K562 (cell line): ENCODE measurements at regions not wholly inside any gene's neighbourhood (a gene's known extent, or its start where the extent isn't known, plus 50 kb on each side); places are given as distances from the start of the nearest gene placed in this dataset.

Source experiments
- ATAC-seq: fragments of 200-7000 bp; cut with Tn5 transposase; 3 replicates; pipeline ENCODE4 v1.9.1; 2020; ENCODE audit warnings: moderate library complexity
- BruUV-seq: library from RNA; stranded (reverse); fragments of 400-500 nt; replicated peaks from 2 replicates; lab custom pipeline; 2021; lab: Mats Ljungman, UMichigan
- CTCF ChIA-PET: fragments of 300-600 bp; formaldehyde crosslinking; extraction: SDS; loops from one replicate; lab custom pipeline; 2021; ENCODE audit warnings: low intra/inter-chr PET ratio; lab: Yijun Ruan, JAX
- POLR2A ChIA-PET: fragments of 300-600, 350-650 bp; sonication (Branson Sonifier 250); formaldehyde crosslinking; extraction: SDS; loops from one replicate; lab custom pipeline; 2021; ENCODE audit warnings: antibody characterized with exemption, inconsistent platforms; lab: Yijun Ruan, JAX
- DNase-seq, 4 experiments: peaks; one replicate each; pipeline versions ENCODE4 v3.0.0 to v3.0.0-alpha.2; 2011 to 2018; ENCODE audit warnings: low spot score in 3 of 4, mixed read lengths in 3 of 4; ENCODE audit errors: extremely low read depth in 1 of 4
- FAIRE-seq: peaks from 2 replicates; lab custom pipeline; 2011; peaks lifted over from hg19 to GRCh38; lab: Jason Lieb, UNC
- H2AFZ ChIP-seq: 2 replicates; pipeline ENCODE4 v1.6.0; 2011; ENCODE audit warnings: low read depth, low read length, control low read depth, inconsistent platforms
- H3K27ac ChIP-seq: fragments of 200-600 bp; 3 replicates; pipeline ENCODE4 v1.8.0; 2011; ENCODE audit warnings: low read depth, mild to moderate bottlenecking, control low read depth, inconsistent platforms, low read length, moderate library complexity, mixed read lengths; ENCODE audit errors: extremely low read depth
- H3K27me3 ChIP-seq, 2 experiments: fragments of 300-600 bp in 1 of 2; 2 replicates in 1 of 2; 3 replicates in 1 of 2; pipeline versions ENCODE4 v1.6.0 to v1.8.0; 2011; ENCODE audit warnings: inconsistent platforms in 2 of 2, low read length in 2 of 2, mild to moderate bottlenecking in 1 of 2, mixed read lengths in 1 of 2, moderate library complexity in 1 of 2; ENCODE audit not compliant: control insufficient read depth in 2 of 2, insufficient read depth in 2 of 2
- H3K36me3 ChIP-seq: fragments of 300-600 bp; 3 replicates; pipeline ENCODE4 v1.8.0; 2011; ENCODE audit warnings: mild to moderate bottlenecking, low read length, inconsistent platforms; ENCODE audit not compliant: control insufficient read depth, insufficient read depth
- H3K4me1 ChIP-seq, 2 experiments: fragments of 200-600 bp in 1 of 2; replicated peaks in 1 of 2; 2 replicates in 1 of 2; 3 replicates in 1 of 2; pipeline versions ENCODE4 v1.5.1 to v1.8.0; 2011; ENCODE audit warnings: inconsistent platforms in 2 of 2, low read length in 2 of 2, mild to moderate bottlenecking in 1 of 2, mixed read lengths in 1 of 2, moderate library complexity in 1 of 2; ENCODE audit not compliant: control insufficient read depth in 2 of 2, insufficient read depth in 2 of 2
- H3K4me2 ChIP-seq: 2 replicates; pipeline ENCODE4 v1.6.1; 2011; ENCODE audit warnings: low read length, control low read depth, inconsistent platforms, mixed read lengths; ENCODE audit not compliant: insufficient read depth
- H3K4me3 ChIP-seq: fragments of 200-600 bp; sonication (generic), shearing (Covaris generic); 2 replicates; pipeline ENCODE4 v1.5.1; 2016; ENCODE audit warnings: control low read depth, inconsistent platforms
- H3K79me2 ChIP-seq: fragments of 200-600 bp; 3 replicates; pipeline ENCODE4 v1.8.0; 2011; ENCODE audit warnings: low read length, inconsistent platforms; ENCODE audit not compliant: control insufficient read depth, insufficient read depth
- H3K9ac ChIP-seq, 2 experiments: 2 replicates each; pipeline versions ENCODE4 v1.6.0 to v1.6.1; 2011; ENCODE audit warnings: low read depth in 2 of 2, low read length in 2 of 2, control low read depth in 1 of 2, inconsistent platforms in 1 of 2, mild to moderate bottlenecking in 1 of 2, mixed read lengths in 1 of 2; ENCODE audit not compliant: insufficient read depth in 1 of 2
- H3K9me1 ChIP-seq: one replicate; pipeline ENCODE4 v1.6.0; 2011; ENCODE audit warnings: inconsistent platforms, mild to moderate bottlenecking, low read length, moderate library complexity; ENCODE audit not compliant: control insufficient read depth, insufficient read depth
- H3K9me3 ChIP-seq: replicated peaks from 2 replicates; pipeline ENCODE4 v1.5.1; 2011; ENCODE audit warnings: low read depth, low read length, inconsistent platforms; ENCODE audit not compliant: control insufficient read depth, insufficient read depth
- H4K20me1 ChIP-seq: replicated peaks from 2 replicates; pipeline ENCODE4 v1.6.1; 2011; ENCODE audit warnings: low read length, inconsistent platforms, mixed read lengths; ENCODE audit not compliant: control insufficient read depth, insufficient read depth
- BRD9 ChIP-seq: fragments of 450-650 bp; IDR thresholded peaks from 2 replicates; pipeline ENCODE4 v1.6.1; 2018; ENCODE audit warnings: low read depth; ENCODE audit not compliant: partially characterized antibody
- GABPB2 ChIP-seq: fragments of 250-450 bp; sonication (Bioruptor Pico); conservative IDR thresholded peaks from 2 replicates; pipeline ENCODE4 v1.5.1; 2021; ENCODE audit warnings: mild to moderate bottlenecking
- GTF2F1 ChIP-seq: IDR thresholded peaks from 2 replicates; pipeline ENCODE4 v1.6.1; 2011; ENCODE audit warnings: low read depth, low read length, improper control_type of control experiment
- HDAC1 ChIP-seq, 2 experiments: fragments of 450-650 bp; IDR thresholded peaks; 2 replicates each; pipeline ENCODE4 v1.6.1; 2016 to 2017; ENCODE audit warnings: inconsistent platforms in 1 of 2, mild to moderate bottlenecking in 1 of 2, moderate library complexity in 1 of 2
- HNRNPK ChIP-seq: fragments of 200-400 bp; formaldehyde crosslinking; IDR thresholded peaks from one replicate; pipeline ENCODE4 v1.6.1; 2018; ENCODE audit warnings: mild to moderate bottlenecking, low read depth, low read length; ENCODE audit not compliant: poor library complexity, severe bottlenecking
- MED1 ChIP-seq: sonication (generic); formaldehyde crosslinking; IDR thresholded peaks from 2 replicates; pipeline ENCODE4 v1.8.1; 2023; ENCODE audit warnings: missing genetic modification reagents, borderline replicate concordance
- NELFE ChIP-seq: IDR thresholded peaks from 2 replicates; pipeline ENCODE4 v1.6.1; 2011; ENCODE audit warnings: mild to moderate bottlenecking; ENCODE audit not compliant: insufficient read depth, insufficient read length
- POLR2B ChIP-seq: fragments of 450-650 bp; IDR thresholded peaks from 2 replicates; pipeline ENCODE4 v1.6.1; 2018; ENCODE audit warnings: low read depth; ENCODE audit not compliant: partially characterized antibody
- POLR3A ChIP-seq: IDR thresholded peaks from 2 replicates; pipeline ENCODE4 v1.6.1; 2011; ENCODE audit warnings: borderline replicate concordance, mild to moderate bottlenecking, moderate library complexity; ENCODE audit not compliant: insufficient read length, insufficient read depth; ENCODE audit errors: extremely low read depth
- SNIP1 ChIP-seq: fragments of 450-650 bp; IDR thresholded peaks from 2 replicates; pipeline ENCODE4 v1.7.1; 2017; ENCODE audit warnings: low read depth, mild to moderate bottlenecking
- TBP ChIP-seq: optimal IDR thresholded peaks from 2 replicates; pipeline ENCODE3; 2011; ENCODE audit warnings: low read depth, low read length, improper control_type of control experiment
- U2AF1 ChIP-seq: fragments of 200-400 bp; formaldehyde crosslinking; optimal IDR thresholded peaks from 2 replicates; pipeline ENCODE3; 2017; ENCODE audit warnings: mild to moderate bottlenecking, low read depth, low read length, moderate library complexity
- WGBS: fragments of 100-300 bp; shearing (Covaris generic); methylation state at CpG from one replicate; pipeline ENCODE4 v1.1.6; 2016; ENCODE audit warnings: low coverage, mixed read lengths; ENCODE audit not compliant: insufficient coverage; ENCODE audit errors: missing lambda C conversion rate; 5-methylcytosine and 5-hydroxymethylcytosine counted together
- in situ Hi-C: fragments of 300-500 bp; cut with MboI; formaldehyde crosslinking; loops from 4 replicates; pipeline ENCODE4 v1.15.0; 2018; ENCODE audit warnings: inconsistent platforms, mixed read lengths
- intact Hi-C: fragments of 100-400 bp; cut with micrococcal nuclease; formaldehyde crosslinking; loops from 2 replicates; pipeline ENCODE4 v1.14.2; 2022
- TF ChIP-seq, protein P1 (sequence below): fragments of 200-800 bp; sonication (Bioruptor generic); IDR thresholded peaks from 2 replicates; pipeline ENCODE4 v1.6.1; 2017; ENCODE audit warnings: missing genetic modification characterization, missing compliant biosample characterization
- TF ChIP-seq, protein P2 (sequence below): fragments of 450-650 bp; IDR thresholded peaks from 2 replicates; pipeline ENCODE4 v1.7.1; 2018; ENCODE audit warnings: mild to moderate bottlenecking, low read depth; ENCODE audit not compliant: partially characterized antibody
- TF ChIP-seq, protein P3 (sequence below): fragments of 250-450 bp; sonication (Bioruptor Pico); IDR thresholded peaks from 2 replicates; pipeline ENCODE4 v1.8.0; 2022; ENCODE audit warnings: inconsistent platforms
- TF ChIP-seq, protein P4 (sequence below): fragments of 450-650 bp; IDR thresholded peaks from 2 replicates; pipeline ENCODE4 v1.6.1; 2017; ENCODE audit warnings: mild to moderate bottlenecking, moderate library complexity

DNA sequence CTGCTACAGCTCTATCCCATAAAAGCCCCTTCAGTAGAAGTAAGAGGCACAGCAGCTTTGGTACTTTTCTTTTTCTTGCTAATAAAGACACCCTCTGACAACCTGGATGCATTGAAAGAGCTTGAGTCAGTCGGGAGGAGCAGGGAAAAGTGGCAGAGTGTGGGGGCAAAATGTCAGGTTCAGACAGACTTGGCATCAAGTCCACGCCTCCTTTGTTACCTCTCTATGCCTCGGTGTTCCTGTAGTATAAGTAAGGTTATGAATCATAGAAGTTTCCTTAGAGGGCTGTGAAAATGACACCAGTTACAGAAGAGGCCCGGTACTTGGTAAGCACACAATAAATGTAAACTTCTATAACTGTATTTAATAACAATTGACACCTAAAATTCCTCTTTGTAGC lies 133.9 kb downstream of the ESM1 start:
- POLR2A ChIA-PET = no interaction called here
- TF ChIP-seq, protein P1, sequence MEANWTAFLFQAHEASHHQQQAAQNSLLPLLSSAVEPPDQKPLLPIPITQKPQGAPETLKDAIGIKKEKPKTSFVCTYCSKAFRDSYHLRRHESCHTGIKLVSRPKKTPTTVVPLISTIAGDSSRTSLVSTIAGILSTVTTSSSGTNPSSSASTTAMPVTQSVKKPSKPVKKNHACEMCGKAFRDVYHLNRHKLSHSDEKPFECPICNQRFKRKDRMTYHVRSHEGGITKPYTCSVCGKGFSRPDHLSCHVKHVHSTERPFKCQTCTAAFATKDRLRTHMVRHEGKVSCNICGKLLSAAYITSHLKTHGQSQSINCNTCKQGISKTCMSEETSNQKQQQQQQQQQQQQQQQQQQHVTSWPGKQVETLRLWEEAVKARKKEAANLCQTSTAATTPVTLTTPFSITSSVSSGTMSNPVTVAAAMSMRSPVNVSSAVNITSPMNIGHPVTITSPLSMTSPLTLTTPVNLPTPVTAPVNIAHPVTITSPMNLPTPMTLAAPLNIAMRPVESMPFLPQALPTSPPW (CRISPR knock-in tag) = no peak
- TF ChIP-seq, protein P2, sequence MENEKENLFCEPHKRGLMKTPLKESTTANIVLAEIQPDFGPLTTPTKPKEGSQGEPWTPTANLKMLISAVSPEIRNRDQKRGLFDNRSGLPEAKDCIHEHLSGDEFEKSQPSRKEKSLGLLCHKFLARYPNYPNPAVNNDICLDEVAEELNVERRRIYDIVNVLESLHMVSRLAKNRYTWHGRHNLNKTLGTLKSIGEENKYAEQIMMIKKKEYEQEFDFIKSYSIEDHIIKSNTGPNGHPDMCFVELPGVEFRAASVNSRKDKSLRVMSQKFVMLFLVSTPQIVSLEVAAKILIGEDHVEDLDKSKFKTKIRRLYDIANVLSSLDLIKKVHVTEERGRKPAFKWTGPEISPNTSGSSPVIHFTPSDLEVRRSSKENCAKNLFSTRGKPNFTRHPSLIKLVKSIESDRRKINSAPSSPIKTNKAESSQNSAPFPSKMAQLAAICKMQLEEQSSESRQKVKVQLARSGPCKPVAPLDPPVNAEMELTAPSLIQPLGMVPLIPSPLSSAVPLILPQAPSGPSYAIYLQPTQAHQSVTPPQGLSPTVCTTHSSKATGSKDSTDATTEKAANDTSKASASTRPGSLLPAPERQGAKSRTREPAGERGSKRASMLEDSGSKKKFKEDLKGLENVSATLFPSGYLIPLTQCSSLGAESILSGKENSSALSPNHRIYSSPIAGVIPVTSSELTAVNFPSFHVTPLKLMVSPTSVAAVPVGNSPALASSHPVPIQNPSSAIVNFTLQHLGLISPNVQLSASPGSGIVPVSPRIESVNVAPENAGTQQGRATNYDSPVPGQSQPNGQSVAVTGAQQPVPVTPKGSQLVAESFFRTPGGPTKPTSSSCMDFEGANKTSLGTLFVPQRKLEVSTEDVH = no peak
- TF ChIP-seq, protein P3, sequence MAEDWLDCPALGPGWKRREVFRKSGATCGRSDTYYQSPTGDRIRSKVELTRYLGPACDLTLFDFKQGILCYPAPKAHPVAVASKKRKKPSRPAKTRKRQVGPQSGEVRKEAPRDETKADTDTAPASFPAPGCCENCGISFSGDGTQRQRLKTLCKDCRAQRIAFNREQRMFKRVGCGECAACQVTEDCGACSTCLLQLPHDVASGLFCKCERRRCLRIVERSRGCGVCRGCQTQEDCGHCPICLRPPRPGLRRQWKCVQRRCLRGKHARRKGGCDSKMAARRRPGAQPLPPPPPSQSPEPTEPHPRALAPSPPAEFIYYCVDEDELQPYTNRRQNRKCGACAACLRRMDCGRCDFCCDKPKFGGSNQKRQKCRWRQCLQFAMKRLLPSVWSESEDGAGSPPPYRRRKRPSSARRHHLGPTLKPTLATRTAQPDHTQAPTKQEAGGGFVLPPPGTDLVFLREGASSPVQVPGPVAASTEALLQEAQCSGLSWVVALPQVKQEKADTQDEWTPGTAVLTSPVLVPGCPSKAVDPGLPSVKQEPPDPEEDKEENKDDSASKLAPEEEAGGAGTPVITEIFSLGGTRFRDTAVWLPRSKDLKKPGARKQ (CRISPR knock-in tag) = no peak
- no peak for TF ChIP-seq MED1
- no peak for TF ChIP-seq NELFE
- TF ChIP-seq POLR2B = no peak
- TF ChIP-seq HDAC1 (IDR thresholded peaks at IDR 0.05) = no peak
- no peak for TF ChIP-seq HNRNPK
- TF ChIP-seq SNIP1 = no peak
- TF ChIP-seq TBP = no peak
- TF ChIP-seq, protein P4, sequence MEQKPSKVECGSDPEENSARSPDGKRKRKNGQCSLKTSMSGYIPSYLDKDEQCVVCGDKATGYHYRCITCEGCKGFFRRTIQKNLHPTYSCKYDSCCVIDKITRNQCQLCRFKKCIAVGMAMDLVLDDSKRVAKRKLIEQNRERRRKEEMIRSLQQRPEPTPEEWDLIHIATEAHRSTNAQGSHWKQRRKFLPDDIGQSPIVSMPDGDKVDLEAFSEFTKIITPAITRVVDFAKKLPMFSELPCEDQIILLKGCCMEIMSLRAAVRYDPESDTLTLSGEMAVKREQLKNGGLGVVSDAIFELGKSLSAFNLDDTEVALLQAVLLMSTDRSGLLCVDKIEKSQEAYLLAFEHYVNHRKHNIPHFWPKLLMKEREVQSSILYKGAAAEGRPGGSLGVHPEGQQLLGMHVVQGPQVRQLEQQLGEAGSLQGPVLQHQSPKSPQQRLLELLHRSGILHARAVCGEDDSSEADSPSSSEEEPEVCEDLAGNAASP = no peak
- TF ChIP-seq U2AF1 = no peak
- TF ChIP-seq POLR3A = no peak
- no peak for TF ChIP-seq GABPB2 (CRISPR knock-in tag)
- no peak for TF ChIP-seq BRD9
- TF ChIP-seq GTF2F1 = no peak

More for the DNA sequence above, 133.9 kb downstream of the ESM1 start:
- Histone ChIP-seq H3K27ac (no peak overlapping the region), H3K9me1 (no peaks in the 10 kb centered on the region), H3K4me2 (no peak overlapping the region), H3K79me2 (no peaks in the 10 kb centered on the region), H4K20me1 (no peaks in the 10 kb centered on the region), H3K9ac (no peak overlapping the region), H2AFZ (no peak overlapping the region), H3K27me3 (peaks cover 2 to 7% of the 10 kb centered on the region in 2 experiments; a peak in 3 of 5 replicates), H3K36me3 (no peaks in the 10 kb centered on the region), H3K4me1 (no peaks in the 10 kb centered on the region), H3K9me3 (no peaks in the 10 kb centered on the region), H3K4me3 (no peak overlapping the region)
- DNase-seq = no peak
- ATAC-seq = no peak
- 2% methylated on average over 4 of the region's 4 CpGs for WGBS
- in situ Hi-C loops (loop anchor here (5.0 to 25.0 kb wide), 2 partner anchors 334 to 614 kb away; partner anchors contain the start of gene SNX18), intact Hi-C loops (no loop called here)
- BruUV-seq = no TSS peak
- CTCF ChIA-PET = no interaction called here
- no peak for FAIRE-seq
